ENCODE measurements at regions not wholly inside any gene's neighbourhood (a gene's known extent, or its start where the extent isn't known, plus 50 kb on each side); places are given as distances from the start of the nearest gene placed in this dataset.

GRCh38 chr18:50469380-50469781, 90.5 kb upstream of the MAPK4 start:
- no peak overlapping the region for H3K4me3 Mint-ChIP-seq
- POLR2A ChIA-PET = no interaction called here
- H3K36me3 Mint-ChIP-seq (ENCODE audit: low read depth) = no peaks in the 10 kb centered on the region
- Histone ChIP-seq H3K27me3 (ENCODE audit: control insufficient read depth in 1 of 2, insufficient read depth in 2 of 2, low read length in 2 of 2) (peaks cover 0 to 3% of the 10 kb centered on the region in 2 experiments), H3K4me3 (ENCODE audit: low read length) (no peak overlapping the region), H3K9me3 (ENCODE audit: control insufficient read depth in 1 of 2, insufficient read depth in 1 of 2, low read length in 2 of 2) (peaks cover 0 to 6% of the 10 kb centered on the region in 2 experiments), H3K36me3 (ENCODE audit: insufficient read depth, low read length) (no peaks in the 10 kb centered on the region), H3K4me1 (ENCODE audit: insufficient read depth, low read length) (no peaks in the 10 kb centered on the region), H3K27ac (ENCODE audit: low read depth in 1 of 2, low read length in 2 of 2) (no peak overlapping the region)
- intact Hi-C loops (cut with DNase I, micrococcal nuclease) = no loop called here
- H3K9me3 Mint-ChIP-seq = no peaks in the 10 kb centered on the region
- DNase-seq = no peak
- H3K27me3 Mint-ChIP-seq = peaks cover 9% of the 10 kb centered on the region
- TF ChIP-seq, protein P1, sequence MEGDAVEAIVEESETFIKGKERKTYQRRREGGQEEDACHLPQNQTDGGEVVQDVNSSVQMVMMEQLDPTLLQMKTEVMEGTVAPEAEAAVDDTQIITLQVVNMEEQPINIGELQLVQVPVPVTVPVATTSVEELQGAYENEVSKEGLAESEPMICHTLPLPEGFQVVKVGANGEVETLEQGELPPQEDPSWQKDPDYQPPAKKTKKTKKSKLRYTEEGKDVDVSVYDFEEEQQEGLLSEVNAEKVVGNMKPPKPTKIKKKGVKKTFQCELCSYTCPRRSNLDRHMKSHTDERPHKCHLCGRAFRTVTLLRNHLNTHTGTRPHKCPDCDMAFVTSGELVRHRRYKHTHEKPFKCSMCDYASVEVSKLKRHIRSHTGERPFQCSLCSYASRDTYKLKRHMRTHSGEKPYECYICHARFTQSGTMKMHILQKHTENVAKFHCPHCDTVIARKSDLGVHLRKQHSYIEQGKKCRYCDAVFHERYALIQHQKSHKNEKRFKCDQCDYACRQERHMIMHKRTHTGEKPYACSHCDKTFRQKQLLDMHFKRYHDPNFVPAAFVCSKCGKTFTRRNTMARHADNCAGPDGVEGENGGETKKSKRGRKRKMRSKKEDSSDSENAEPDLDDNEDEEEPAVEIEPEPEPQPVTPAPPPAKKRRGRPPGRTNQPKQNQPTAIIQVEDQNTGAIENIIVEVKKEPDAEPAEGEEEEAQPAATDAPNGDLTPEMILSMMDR (IDR thresholded peaks at IDR 0.05) = no peak
- CTCF ChIA-PET = no interaction called here
- no peak overlapping the region for H3K27ac Mint-ChIP-seq
- no peak for ATAC-seq (ENCODE audit: poor library complexity)
- H3K4me1 Mint-ChIP-seq (ENCODE audit: low read depth) = no peaks in the 10 kb centered on the region

DNA sequence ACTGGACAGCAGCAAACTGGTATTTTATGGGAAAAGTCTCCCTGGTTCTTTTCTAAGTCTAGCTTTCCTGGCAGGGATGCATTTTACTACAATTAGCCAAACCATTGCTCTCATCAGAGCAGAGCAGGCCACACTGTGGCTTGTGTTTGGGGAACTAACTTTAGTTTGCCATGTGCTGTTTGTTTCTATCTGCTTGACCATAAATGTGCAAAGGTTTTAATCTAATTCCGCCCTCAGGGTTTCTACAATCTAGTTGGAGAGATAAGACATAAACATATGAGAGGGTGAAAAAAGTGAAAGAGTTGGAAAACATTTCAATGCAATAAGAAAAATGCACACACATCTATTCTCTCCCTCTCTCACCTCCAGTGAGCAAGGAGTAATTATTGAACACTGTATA, 86.9 kb upstream of the MAPK4 start:
- no peak overlapping the region for H3K27ac ChIP-seq (ENCODE audit: low read depth in 1 of 2, low read length in 2 of 2)
- no peaks in the 10 kb centered on the region for H3K4me1 ChIP-seq (ENCODE audit: insufficient read depth, low read length)
- ATAC-seq (ENCODE audit: poor library complexity) (no peak), DNase-seq (no peak)
- no peak overlapping the region for H3K4me3 ChIP-seq (ENCODE audit: low read length)
- no peaks in the 10 kb centered on the region for H3K36me3 ChIP-seq (ENCODE audit: insufficient read depth, low read length)
- peaks cover 0 to 7% of the 10 kb centered on the region in 2 experiments for H3K9me3 ChIP-seq (ENCODE audit: control insufficient read depth in 1 of 2, insufficient read depth in 1 of 2, low read length in 2 of 2)
- ChIA-PET POLR2A (no interaction called here), CTCF (no interaction called here)
- Mint-ChIP-seq H3K27me3 (peaks cover 16% of the 10 kb centered on the region), H3K36me3 (ENCODE audit: low read depth) (no peaks in the 10 kb centered on the region), H3K9me3 (no peaks in the 10 kb centered on the region), H3K4me3 (no peak overlapping the region), H3K4me1 (ENCODE audit: low read depth) (no peaks in the 10 kb centered on the region), H3K27ac (no peak overlapping the region)
- intact Hi-C loops (cut with DNase I, micrococcal nuclease) = no loop called here
- TF ChIP-seq, protein P1 (IDR thresholded peaks at IDR 0.05) = no peak
- H3K27me3 ChIP-seq (ENCODE audit: control insufficient read depth in 1 of 2, insufficient read depth in 2 of 2, low read length in 2 of 2) = peaks cover 0 to 5% of the 10 kb centered on the region in 2 experiments

DNA sequence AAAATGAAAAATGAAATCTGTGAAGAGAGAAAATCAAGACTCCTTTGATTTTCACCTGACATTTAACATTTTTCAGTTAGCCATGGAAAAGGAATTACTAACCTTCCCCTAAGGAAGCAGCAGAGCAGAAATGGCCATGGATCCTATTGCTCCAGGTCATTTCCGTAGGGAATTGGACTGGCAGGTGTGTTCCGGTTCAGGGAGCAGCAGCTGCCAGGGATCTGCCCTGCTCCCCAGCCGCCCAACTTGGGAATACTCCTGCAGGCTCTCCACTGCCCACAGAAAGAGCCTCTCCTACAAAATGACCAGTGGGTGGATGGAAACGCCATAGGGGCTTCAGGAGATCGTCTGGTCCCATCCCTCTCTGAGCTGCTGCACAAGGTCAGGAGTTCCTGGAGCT, 86.0 kb upstream of the MAPK4 start:
- CTCF ChIA-PET = no interaction called here
- Histone ChIP-seq H3K4me3 (ENCODE audit: low read length) (no peak overlapping the region), H3K27me3 (ENCODE audit: control insufficient read depth in 1 of 2, insufficient read depth in 2 of 2, low read length in 2 of 2) (peaks cover 0 to 5% of the 10 kb centered on the region in 2 experiments), H3K9me3 (ENCODE audit: control insufficient read depth in 1 of 2, insufficient read depth in 1 of 2, low read length in 2 of 2) (peaks cover 0 to 7% of the 10 kb centered on the region in 2 experiments), H3K27ac (ENCODE audit: low read depth in 1 of 2, low read length in 2 of 2) (no peak overlapping the region), H3K4me1 (ENCODE audit: insufficient read depth, low read length) (no peaks in the 10 kb centered on the region), H3K36me3 (ENCODE audit: insufficient read depth, low read length) (no peaks in the 10 kb centered on the region)
- ATAC-seq (ENCODE audit: poor library complexity) (no peak), DNase-seq (no peak)
- intact Hi-C loops (cut with DNase I, micrococcal nuclease) = no loop called here
- Mint-ChIP-seq H3K27ac (no peak overlapping the region), H3K9me3 (no peaks in the 10 kb centered on the region), H3K4me3 (no peak overlapping the region), H3K36me3 (ENCODE audit: low read depth) (no peaks in the 10 kb centered on the region), H3K27me3 (peaks cover 16% of the 10 kb centered on the region), H3K4me1 (ENCODE audit: low read depth) (no peaks in the 10 kb centered on the region)
- TF ChIP-seq, protein P1 (IDR thresholded peaks at IDR 0.05) = no peak
- POLR2A ChIA-PET = no interaction called here
